Astrocyte (in vitro differentiated cells and primary cell): ENCODE measurements at regions not wholly inside any gene's neighbourhood (a gene's known extent, or its start where the extent isn't known, plus 50 kb on each side); places are given as distances from the start of the nearest gene placed in this dataset.

Experiments used
- DNase-seq: peaks from one replicate; pipeline ENCODE4 v3.0.0-alpha.2; 2010; ENCODE audit warnings: low read depth
- FAIRE-seq: peaks from 2 replicates; lab custom pipeline; 2011; peaks lifted over from hg19 to GRCh38; lab: Jason Lieb, UNC
- H2AFZ ChIP-seq: 2 replicates; pipeline ENCODE4 v1.6.0; 2012; ENCODE audit warnings: low read depth, low read length, inconsistent platforms
- H3K27ac ChIP-seq: 2 replicates; pipeline ENCODE4 v1.5.1; 2011; ENCODE audit warnings: low read depth, low read length, inconsistent platforms
- H3K27me3 ChIP-seq: 2 replicates; pipeline ENCODE4 v1.6.0; 2011; ENCODE audit warnings: low read length, inconsistent platforms; ENCODE audit not compliant: insufficient read depth
- H3K36me3 ChIP-seq: 2 replicates; pipeline ENCODE4 v1.5.1; 2011; ENCODE audit warnings: low read length, inconsistent platforms; ENCODE audit not compliant: insufficient read depth
- H3K4me1 ChIP-seq: 2 replicates; pipeline ENCODE4 v1.5.1; 2011; ENCODE audit warnings: low read length, inconsistent platforms; ENCODE audit not compliant: insufficient read depth
- H3K4me2 ChIP-seq: 2 replicates; pipeline ENCODE4 v1.6.0; 2012; ENCODE audit warnings: low read length, inconsistent platforms
- H3K4me3 ChIP-seq: 2 replicates; pipeline ENCODE4 v1.5.1; 2011; ENCODE audit warnings: low read depth, mild to moderate bottlenecking, low read length, inconsistent platforms; ENCODE audit not compliant: insufficient read depth
- H3K79me2 ChIP-seq: 2 replicates; pipeline ENCODE4 v1.6.0; 2012; ENCODE audit warnings: mild to moderate bottlenecking, low read length, inconsistent platforms; ENCODE audit not compliant: insufficient read depth
- H3K9ac ChIP-seq: 2 replicates; pipeline ENCODE4 v1.6.0; 2012; ENCODE audit warnings: mild to moderate bottlenecking, low read length, inconsistent platforms
- H3K9me3 ChIP-seq: 2 replicates; pipeline ENCODE4 v1.5.1; 2012; ENCODE audit warnings: low read depth, mild to moderate bottlenecking, low read length, inconsistent platforms; ENCODE audit not compliant: insufficient read depth
- H4K20me1 ChIP-seq: 2 replicates; pipeline ENCODE4 v1.6.0; 2012; ENCODE audit warnings: low read length, inconsistent platforms; ENCODE audit not compliant: insufficient read depth
- H3K27ac Mint-ChIP-seq: one replicate; pipeline ENCODE4 v1.8.0; 2021; ENCODE audit warnings: mild to moderate bottlenecking, mixed read lengths; ENCODE audit not compliant: unreplicated experiment
- H3K27me3 Mint-ChIP-seq: one replicate; pipeline ENCODE4 v1.8.0; 2021; ENCODE audit warnings: low read depth, mixed read lengths; ENCODE audit not compliant: unreplicated experiment
- H3K36me3 Mint-ChIP-seq: one replicate; pipeline ENCODE4 v1.8.0; 2021; ENCODE audit warnings: low read depth, mixed read lengths; ENCODE audit not compliant: unreplicated experiment
- H3K4me1 Mint-ChIP-seq: one replicate; pipeline ENCODE4 v1.8.0; 2021; ENCODE audit warnings: low read depth, mixed read lengths; ENCODE audit not compliant: unreplicated experiment
- H3K4me3 Mint-ChIP-seq: one replicate; pipeline ENCODE4 v1.8.0; 2021; ENCODE audit warnings: mild to moderate bottlenecking, moderate library complexity, mixed read lengths; ENCODE audit not compliant: unreplicated experiment
- H3K9me3 Mint-ChIP-seq: one replicate; pipeline ENCODE4 v1.8.0; 2021; ENCODE audit warnings: mild to moderate bottlenecking, mixed read lengths; ENCODE audit not compliant: unreplicated experiment
- CTCF ChIP-seq: IDR thresholded peaks from 2 replicates; pipeline ENCODE4 v1.5.1; 2011; ENCODE audit warnings: low read depth, mild to moderate bottlenecking, inconsistent platforms, low read length, moderate library complexity; ENCODE audit not compliant: insufficient read depth
- EZH2 ChIP-seq: IDR thresholded peaks from 2 replicates; pipeline ENCODE4 v1.6.1; 2012; ENCODE audit warnings: mild to moderate bottlenecking, low read length, inconsistent platforms; ENCODE audit not compliant: insufficient read depth

DNA sequence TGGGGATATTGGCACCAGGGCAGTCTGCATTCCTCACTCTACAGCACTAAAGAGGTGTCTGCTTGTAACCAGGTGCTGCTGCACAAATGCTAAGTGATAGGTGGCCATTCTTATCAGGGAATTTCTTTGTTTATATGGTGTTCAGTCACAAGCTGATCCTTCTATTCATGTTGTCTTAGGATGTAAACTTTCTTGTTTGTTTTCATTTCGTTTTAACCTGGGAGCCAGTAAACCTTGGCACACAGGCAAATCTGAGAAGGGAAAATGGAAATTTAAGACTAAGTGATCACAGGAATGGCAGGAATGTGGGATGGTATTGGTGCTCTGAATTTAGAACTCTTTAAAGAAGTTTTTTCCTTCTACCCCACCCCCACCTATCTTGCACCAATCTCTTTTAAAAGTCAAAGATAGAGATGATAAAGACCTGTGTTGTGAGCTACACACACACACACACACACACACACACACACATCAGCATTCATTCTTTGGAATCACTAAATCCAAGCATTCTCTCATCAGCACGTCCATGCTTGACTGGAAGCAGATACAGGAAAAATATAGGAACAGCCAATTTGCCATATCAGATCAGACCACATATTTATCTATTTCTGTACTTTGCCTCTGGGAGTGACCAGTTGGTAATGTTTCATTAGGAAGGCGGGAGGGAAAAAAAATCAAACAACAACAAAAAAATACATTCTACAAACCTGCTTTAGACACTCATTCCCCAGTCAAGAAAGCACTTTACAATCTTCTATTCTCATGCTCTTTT, 451.4 kb upstream of the ADGRL2 start:
- Histone ChIP-seq H3K9ac (no peak overlapping the region), H2AFZ (no peak overlapping the region), H3K4me3 (no peak overlapping the region), H3K4me1 (no peaks in the 10 kb centered on the region), H3K27me3 (no peaks in the 10 kb centered on the region), H3K27ac (no peak overlapping the region), H3K36me3 (no peaks in the 10 kb centered on the region), H3K79me2 (no peaks in the 10 kb centered on the region), H3K9me3 (no peaks in the 10 kb centered on the region), H3K4me2 (no peak overlapping the region), H4K20me1 (no peaks in the 10 kb centered on the region)
- no peak for FAIRE-seq
- no peaks in the 10 kb centered on the region for H3K27me3 Mint-ChIP-seq
- DNase-seq: no peak
- H3K9me3 Mint-ChIP-seq: peaks cover 3% of the 10 kb centered on the region
- H3K4me3 Mint-ChIP-seq: no peak overlapping the region
- no peaks in the 10 kb centered on the region for H3K36me3 Mint-ChIP-seq
- TF ChIP-seq CTCF: no peak
- TF ChIP-seq EZH2: no peak
- no peak overlapping the region for H3K27ac Mint-ChIP-seq
- H3K4me1 Mint-ChIP-seq: peaks cover 6% of the 10 kb centered on the region

- H3K27ac Mint-ChIP-seq: no peak overlapping the region
- no peak for DNase-seq
- H3K79me2 ChIP-seq: no peaks in the 10 kb centered on the region
- no peaks in the 10 kb centered on the region for H3K27me3 ChIP-seq
- H3K4me3 ChIP-seq: no peak overlapping the region
- peaks cover 3% of the 10 kb centered on the region for H3K9me3 Mint-ChIP-seq
- H4K20me1 ChIP-seq: no peaks in the 10 kb centered on the region
- no peak overlapping the region for H2AFZ ChIP-seq
- H3K4me1 ChIP-seq: no peaks in the 10 kb centered on the region
- no peak overlapping the region for H3K4me2 ChIP-seq
- H3K27me3 Mint-ChIP-seq: no peaks in the 10 kb centered on the region
- no peak overlapping the region for H3K27ac ChIP-seq
- no peak for TF ChIP-seq EZH2
- TF ChIP-seq CTCF: no peak
- H3K9me3 ChIP-seq: no peaks in the 10 kb centered on the region
- no peaks in the 10 kb centered on the region for H3K36me3 Mint-ChIP-seq
- H3K36me3 ChIP-seq: no peaks in the 10 kb centered on the region
- no peak overlapping the region for H3K4me3 Mint-ChIP-seq
- H3K9ac ChIP-seq: no peak overlapping the region
- H3K4me1 Mint-ChIP-seq: peaks cover 6% of the 10 kb centered on the region
- FAIRE-seq: no peak
Measured at GRCh38 chr1:81345110-81345509, 455.6 kb upstream of the ADGRL2 start.

DNA sequence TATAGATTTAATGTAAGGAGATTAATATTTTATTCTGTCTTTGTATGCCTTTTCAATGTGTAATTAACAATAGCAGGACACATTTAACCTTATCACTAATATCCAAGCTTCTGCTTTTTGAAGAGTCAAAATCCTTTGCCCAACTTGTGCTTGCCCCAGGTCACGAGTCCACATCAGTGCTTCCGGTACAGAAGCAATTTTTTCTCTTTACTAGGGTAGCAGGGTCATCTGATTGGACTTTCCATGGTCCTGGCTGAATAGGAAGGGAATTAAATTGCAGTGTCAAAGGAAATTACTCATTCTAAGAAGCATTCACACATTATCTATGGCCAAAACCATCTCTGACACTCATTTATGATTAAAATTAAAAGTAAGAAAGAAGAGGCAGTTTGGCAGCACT, 460.5 kb upstream of the ADGRL2 start:
- Histone ChIP-seq H3K4me2 (no peak overlapping the region), H3K9me3 (no peaks in the 10 kb centered on the region), H3K4me1 (no peaks in the 10 kb centered on the region), H3K36me3 (no peaks in the 10 kb centered on the region), H3K27ac (no peak overlapping the region), H3K27me3 (no peaks in the 10 kb centered on the region), H3K4me3 (no peak overlapping the region), H2AFZ (no peak overlapping the region), H3K79me2 (no peaks in the 10 kb centered on the region), H4K20me1 (no peaks in the 10 kb centered on the region), H3K9ac (no peak overlapping the region)
- Mint-ChIP-seq H3K27me3 (no peaks in the 10 kb centered on the region), H3K27ac (no peak overlapping the region), H3K4me3 (no peak overlapping the region), H3K9me3 (peaks cover 5% of the 10 kb centered on the region), H3K36me3 (no peaks in the 10 kb centered on the region), H3K4me1 (no peaks in the 10 kb centered on the region)
- no peak for DNase-seq
- TF ChIP-seq CTCF: no peak
- TF ChIP-seq EZH2: no peak
- no peak for FAIRE-seq
